ENCODE measurements at regions not wholly inside any gene's neighbourhood (a gene's known extent, or its start where the extent isn't known, plus 50 kb on each side); places are given as distances from the start of the nearest gene placed in this dataset.

- no peak overlapping the region for H3K27ac ChIP-seq (ENCODE audit: low read depth in 2 of 2, low read length in 2 of 2)
- no peak overlapping the region for H3K4me3 ChIP-seq (ENCODE audit: low read length in 3 of 3)
- no peak for DNase-seq
- no peaks in the 10 kb centered on the region for H3K4me1 ChIP-seq (ENCODE audit: control insufficient read depth in 2 of 3, insufficient read depth in 2 of 3, low read depth in 1 of 3, low read length in 3 of 3)
- intact Hi-C loops (cut with DNase I), result no loop called here
- no peaks in the 10 kb centered on the region for H3K36me3 ChIP-seq (ENCODE audit: control insufficient read depth in 2 of 3, insufficient read depth in 3 of 3, low read length in 3 of 3)
- no peak for FAIRE-seq
- no peaks in the 10 kb centered on the region for H3K9me3 ChIP-seq (ENCODE audit: control insufficient read depth in 2 of 3, insufficient read depth in 1 of 3, low read length in 3 of 3)
- H3K27me3 ChIP-seq (ENCODE audit: control insufficient read depth, insufficient read depth, low read length), result no peaks in the 10 kb centered on the region
- TF ChIP-seq CTCF (IDR thresholded peaks at IDR 0.05; ENCODE audit: borderline replicate concordance, extremely low read depth, insufficient read depth), result no peak
- H3K9ac ChIP-seq (ENCODE audit: low read length in 3 of 3), result no peak overlapping the region
Measured at GRCh38 chr10:2874963-2875362, 192.4 kb upstream of the PFKP start.

- H3K27me3 ChIP-seq (ENCODE audit: control insufficient read depth, insufficient read depth, low read length), result no peaks in the 10 kb centered on the region
- no peak overlapping the region for H3K4me3 ChIP-seq (ENCODE audit: low read length in 3 of 3)
- no peak for TF ChIP-seq CTCF (IDR thresholded peaks at IDR 0.05; ENCODE audit: borderline replicate concordance, extremely low read depth, insufficient read depth)
- H3K9ac ChIP-seq (ENCODE audit: low read length in 3 of 3), result no peak overlapping the region
- H3K9me3 ChIP-seq (ENCODE audit: control insufficient read depth in 2 of 3, insufficient read depth in 1 of 3, low read length in 3 of 3), result no peaks in the 10 kb centered on the region
- intact Hi-C loops (cut with DNase I), result no loop called here
- no peak for DNase-seq
- no peaks in the 10 kb centered on the region for H3K4me1 ChIP-seq (ENCODE audit: control insufficient read depth in 2 of 3, insufficient read depth in 2 of 3, low read depth in 1 of 3, low read length in 3 of 3)
- no peak for FAIRE-seq
- no peaks in the 10 kb centered on the region for H3K36me3 ChIP-seq (ENCODE audit: control insufficient read depth in 2 of 3, insufficient read depth in 3 of 3, low read length in 3 of 3)
- no peak overlapping the region for H3K27ac ChIP-seq (ENCODE audit: low read depth in 2 of 2, low read length in 2 of 2)
Measured at GRCh38 chr10:2873769-2874168, 193.6 kb upstream of the PFKP start.

- intact Hi-C loops (cut with DNase I), result no loop called here
- H3K4me1 ChIP-seq (ENCODE audit: control insufficient read depth in 2 of 3, insufficient read depth in 2 of 3, low read depth in 1 of 3, low read length in 3 of 3), result no peaks in the 10 kb centered on the region
- no peak overlapping the region for H3K4me3 ChIP-seq (ENCODE audit: low read length in 3 of 3)
- FAIRE-seq, result no peak
- no peaks in the 10 kb centered on the region for H3K27me3 ChIP-seq (ENCODE audit: control insufficient read depth, insufficient read depth, low read length)
- no peak overlapping the region for H3K9ac ChIP-seq (ENCODE audit: low read length in 3 of 3)
- no peak for TF ChIP-seq CTCF (IDR thresholded peaks at IDR 0.05; ENCODE audit: borderline replicate concordance, extremely low read depth, insufficient read depth)
- DNase-seq, result no peak
- no peak overlapping the region for H3K27ac ChIP-seq (ENCODE audit: low read depth in 2 of 2, low read length in 2 of 2)
- H3K9me3 ChIP-seq (ENCODE audit: control insufficient read depth in 2 of 3, insufficient read depth in 1 of 3, low read length in 3 of 3), result no peaks in the 10 kb centered on the region
- H3K36me3 ChIP-seq (ENCODE audit: control insufficient read depth in 2 of 3, insufficient read depth in 3 of 3, low read length in 3 of 3), result no peaks in the 10 kb centered on the region
Measured at GRCh38 chr10:2871673-2872219, 195.6 kb upstream of the PFKP start.

GRCh38 chr10:2870654-2871053 is 196.7 kb upstream of the PFKP start:
- no peak for TF ChIP-seq CTCF (IDR thresholded peaks at IDR 0.05; ENCODE audit: borderline replicate concordance, extremely low read depth, insufficient read depth)
- no peak overlapping the region for H3K4me3 ChIP-seq (ENCODE audit: low read length in 3 of 3)
- intact Hi-C loops (cut with DNase I), result no loop called here
- no peak for DNase-seq
- no peak overlapping the region for H3K9ac ChIP-seq (ENCODE audit: low read length in 3 of 3)
- no peaks in the 10 kb centered on the region for H3K9me3 ChIP-seq (ENCODE audit: control insufficient read depth in 2 of 3, insufficient read depth in 1 of 3, low read length in 3 of 3)
- no peaks in the 10 kb centered on the region for H3K36me3 ChIP-seq (ENCODE audit: control insufficient read depth in 2 of 3, insufficient read depth in 3 of 3, low read length in 3 of 3)
- no peak overlapping the region for H3K27ac ChIP-seq (ENCODE audit: low read depth in 2 of 2, low read length in 2 of 2)
- no peaks in the 10 kb centered on the region for H3K27me3 ChIP-seq (ENCODE audit: control insufficient read depth, insufficient read depth, low read length)
- H3K4me1 ChIP-seq (ENCODE audit: control insufficient read depth in 2 of 3, insufficient read depth in 2 of 3, low read depth in 1 of 3, low read length in 3 of 3), result no peaks in the 10 kb centered on the region
- no peak for FAIRE-seq

All from kidney (tissue), 13 donors.